HepG2 (cell line): ENCODE measurements at regions not wholly inside any gene's neighbourhood (a gene's known extent, or its start where the extent isn't known, plus 50 kb on each side); places are given as distances from the start of the nearest gene placed in this dataset.

Source experiments
- ATF6 ChIP-seq: sonication (generic); formaldehyde crosslinking; conservative IDR thresholded peaks from 2 replicates; pipeline ENCODE4 v1.4.0; 2020; ENCODE audit warnings: missing genetic modification reagents
- ATRX ChIP-seq: sonication (generic); formaldehyde crosslinking; IDR thresholded peaks from 2 replicates; pipeline ENCODE4 v1.4.0; 2020; ENCODE audit warnings: missing genetic modification reagents, borderline replicate concordance
- BCL3 ChIP-seq: sonication (generic); formaldehyde crosslinking; IDR thresholded peaks from 2 replicates; pipeline ENCODE4 v1.5.1; 2020; ENCODE audit warnings: mild to moderate bottlenecking, missing genetic modification reagents, moderate library complexity
- BHLHE40 ChIP-seq: IDR thresholded peaks from 2 replicates; pipeline ENCODE4 v1.6.1; 2011; ENCODE audit warnings: low read length, improper control_type of control experiment
- FLYWCH1 ChIP-seq: sonication (generic); formaldehyde crosslinking; IDR thresholded peaks from 2 replicates; pipeline ENCODE4 v1.8.1; 2023; ENCODE audit warnings: mild to moderate bottlenecking, missing genetic modification reagents
- GRHL1 ChIP-seq: sonication (generic); formaldehyde crosslinking; conservative IDR thresholded peaks from 2 replicates; pipeline ENCODE4 v1.8.0; 2022; ENCODE audit warnings: missing genetic modification reagents
- GZF1 ChIP-seq: sonication (generic); formaldehyde crosslinking; IDR thresholded peaks from 2 replicates; pipeline ENCODE4 v1.5.1; 2020; ENCODE audit warnings: mild to moderate bottlenecking, missing genetic modification reagents
- HOMEZ ChIP-seq: IDR thresholded peaks from 2 replicates; pipeline ENCODE4 v1.6.1; 2016; ENCODE audit warnings: low read depth
- MED1 ChIP-seq: sonication (generic); formaldehyde crosslinking; IDR thresholded peaks from 2 replicates; pipeline ENCODE4 v1.4.0; 2020; ENCODE audit warnings: missing genetic modification reagents
- MTF1 ChIP-seq: sonication (generic); formaldehyde crosslinking; IDR thresholded peaks from 2 replicates; pipeline ENCODE4 v1.5.0; 2020; ENCODE audit warnings: missing genetic modification reagents
- NFATC3 ChIP-seq: sonication (generic); formaldehyde crosslinking; IDR thresholded peaks from 2 replicates; pipeline ENCODE4 v1.5.1; 2020; ENCODE audit warnings: mild to moderate bottlenecking, missing genetic modification reagents
- RBM22 ChIP-seq: fragments of 200-400 bp; formaldehyde crosslinking; optimal IDR thresholded peaks from 2 replicates; pipeline ENCODE3; 2017; ENCODE audit warnings: mild to moderate bottlenecking, low read length, moderate library complexity
- YEATS4 ChIP-seq: sonication (generic); formaldehyde crosslinking; IDR thresholded peaks from 2 replicates; pipeline ENCODE4 v1.4.0; 2020; ENCODE audit warnings: missing genetic modification reagents, borderline replicate concordance
- ZBTB14 ChIP-seq: sonication (generic); formaldehyde crosslinking; IDR thresholded peaks from 2 replicates; pipeline ENCODE4 v1.4.0; 2020; ENCODE audit warnings: missing genetic modification reagents
- ZBTB21 ChIP-seq: sonication (generic); formaldehyde crosslinking; IDR thresholded peaks from 2 replicates; pipeline ENCODE4 v1.4.0; 2020; ENCODE audit warnings: missing genetic modification reagents
- ZNF337 ChIP-seq: sonication (generic); formaldehyde crosslinking; IDR thresholded peaks from 2 replicates; pipeline ENCODE4 v1.5.1; 2020; ENCODE audit warnings: missing genetic modification reagents, low read depth, mild to moderate bottlenecking, borderline replicate concordance
- ZNF432 ChIP-seq: sonication (generic); formaldehyde crosslinking; IDR thresholded peaks from 2 replicates; pipeline ENCODE4 v1.5.0; 2020; ENCODE audit warnings: missing genetic modification reagents, mild to moderate bottlenecking, borderline replicate concordance
- ZNF503 ChIP-seq: sonication (generic); formaldehyde crosslinking; IDR thresholded peaks from 2 replicates; pipeline ENCODE4 v1.4.0; 2020; ENCODE audit warnings: missing genetic modification reagents
- ZNF784 ChIP-seq: sonication (generic); formaldehyde crosslinking; IDR thresholded peaks from 2 replicates; pipeline ENCODE4 v1.5.1; 2020; ENCODE audit warnings: missing genetic modification reagents, mild to moderate bottlenecking, borderline replicate concordance

- TF ChIP-seq BCL3 (CRISPR knock-in tag) (no peak), FLYWCH1 (CRISPR knock-in tag) (no peak), ZNF432 (no peak), ATF6 (CRISPR knock-in tag) (no peak), ZBTB14 (CRISPR knock-in tag) (peak; percentile 39; the same call in 1 of the 2 replicates), YEATS4 (CRISPR knock-in tag) (peak; percentile 38; the same call in 1 of the 2 replicates), MTF1 (CRISPR knock-in tag) (no peak), ZNF337 (CRISPR knock-in tag) (no peak), ZNF503 (0 out of 2 replicates have a peak, but pooled peaks have one; percentile 40), RBM22 (no peak), ZNF784 (CRISPR knock-in tag) (no peak), HOMEZ (CRISPR knock-in tag) (no peak), GZF1 (CRISPR knock-in tag) (no peak), ZBTB21 (CRISPR knock-in tag) (no peak), NFATC3 (CRISPR knock-in tag) (no peak), BHLHE40 (no peak), GRHL1 (no peak), ATRX (CRISPR knock-in tag) (no peak), MED1 (no peak)
Measured at GRCh38 chr6:100228834-100229441, 234.9 kb upstream of the MCHR2 start (continued).
